ENCODE measurements at regions not wholly inside any gene's neighbourhood (a gene's known extent, or its start where the extent isn't known, plus 50 kb on each side); places are given as distances from the start of the nearest gene placed in this dataset.
"Not testable (repeated sequence)": the region's sequence is repeated elsewhere in the genome, so short reads cannot be mapped to it uniquely, and the experiment has no call there.

DNA sequence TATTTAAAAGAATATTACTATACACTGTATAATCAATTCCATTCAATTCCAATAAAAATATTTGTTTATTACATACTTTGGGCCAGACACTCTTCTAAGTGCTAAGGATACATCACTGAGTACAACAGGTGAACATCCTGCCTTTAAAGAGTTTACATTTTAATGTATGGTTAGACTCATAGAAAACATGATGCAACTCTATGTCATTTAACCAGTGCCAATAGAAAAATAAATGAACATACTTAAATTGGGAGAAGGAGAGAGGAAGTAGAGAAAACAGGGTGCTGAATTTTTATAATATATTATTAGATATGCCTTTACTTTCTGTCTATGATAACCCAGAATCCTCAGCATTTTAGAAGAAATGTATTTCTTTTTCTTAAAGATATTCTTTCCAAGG, 119.2 kb downstream of the TSEN15 start:
- no peak overlapping the region for H3K27ac ChIP-seq
- no peak overlapping the region for H3K4me3 ChIP-seq

DNA sequence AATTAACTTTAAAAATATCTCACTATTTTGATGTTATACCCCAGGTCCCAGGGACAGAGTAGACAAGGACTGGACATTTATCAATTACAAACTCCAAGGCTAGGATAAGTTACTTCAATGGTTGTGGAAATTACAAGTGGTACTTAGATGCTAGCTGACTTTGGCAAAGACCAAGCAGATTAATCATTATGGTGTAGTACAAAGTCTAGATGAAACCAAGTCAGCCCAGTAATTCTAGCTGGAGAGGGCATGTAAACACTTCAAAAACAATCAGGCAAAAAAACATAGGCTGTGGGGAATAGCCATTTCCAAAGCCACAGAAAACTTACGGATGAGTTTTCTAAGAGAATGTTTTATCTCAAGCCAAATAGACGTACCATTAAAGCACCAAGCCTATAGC, 124.5 kb downstream of the TSEN15 start:
- H3K4me3 ChIP-seq = no peak overlapping the region
- no peak overlapping the region for H3K27ac ChIP-seq

DNA sequence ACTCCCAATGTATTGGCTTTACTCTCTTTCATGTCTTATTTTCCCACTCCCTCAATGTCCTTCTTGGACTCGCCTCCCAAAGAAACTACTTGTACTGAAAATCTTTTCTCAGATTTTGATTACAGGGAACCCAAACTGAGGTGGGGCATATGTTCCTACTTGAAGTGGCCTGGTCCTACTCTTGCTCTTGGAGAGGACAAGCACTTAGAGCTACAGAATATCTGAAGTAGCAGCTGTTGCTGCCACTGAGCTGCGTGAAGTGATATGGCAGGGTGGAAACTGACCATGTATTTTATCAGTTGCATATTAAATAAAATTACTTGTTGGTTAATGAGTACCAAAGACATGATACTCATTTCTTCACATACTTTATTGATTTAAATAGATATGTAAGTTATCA, 129.5 kb downstream of the TSEN15 start:
- Histone ChIP-seq H3K27ac (no peak overlapping the region), H3K4me3 (no peak overlapping the region)

DNA sequence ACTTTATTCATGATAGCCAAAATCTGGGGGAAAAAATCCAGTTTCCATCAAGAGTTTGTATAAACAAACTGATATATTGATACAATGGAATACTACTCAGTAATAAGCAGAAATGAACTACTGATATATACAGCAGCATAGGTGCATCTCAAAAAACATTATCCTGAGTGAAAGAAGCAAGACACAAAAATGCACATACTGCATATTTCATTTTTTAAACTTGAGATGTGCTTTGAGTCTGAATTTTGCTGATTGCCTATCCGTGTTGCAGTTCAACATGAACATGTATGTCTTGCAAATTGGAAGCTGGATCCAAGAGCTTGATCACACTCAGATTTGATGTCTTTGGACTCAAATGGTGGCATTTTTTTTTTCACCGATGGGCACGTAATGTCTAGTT, 132.4 kb downstream of the TSEN15 start:
- H3K4me3 ChIP-seq = no peak overlapping the region
- H3K27ac ChIP-seq = no peak overlapping the region

DNA sequence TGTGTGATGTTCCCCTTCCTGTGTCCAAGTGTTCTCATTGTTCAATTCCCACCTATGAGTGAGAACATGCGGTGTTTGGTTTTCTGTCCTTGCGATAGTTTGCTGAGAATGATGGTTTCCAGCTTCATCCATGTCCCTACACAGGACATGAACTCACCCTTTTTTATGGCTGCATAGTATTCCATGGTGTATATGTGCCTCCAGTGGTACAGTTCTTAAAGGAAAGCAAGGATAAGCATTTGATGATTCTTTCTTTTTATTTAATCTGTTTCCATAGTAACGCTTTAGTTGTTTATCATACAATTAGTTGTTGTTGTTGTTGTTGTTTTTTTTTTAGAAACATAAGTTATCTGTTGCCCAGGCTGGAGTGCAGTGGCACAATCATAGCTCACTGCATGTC, 133.1 kb downstream of the TSEN15 start:
- not testable (repeated sequence) for H3K4me3 ChIP-seq, H3K27ac ChIP-seq

DNA sequence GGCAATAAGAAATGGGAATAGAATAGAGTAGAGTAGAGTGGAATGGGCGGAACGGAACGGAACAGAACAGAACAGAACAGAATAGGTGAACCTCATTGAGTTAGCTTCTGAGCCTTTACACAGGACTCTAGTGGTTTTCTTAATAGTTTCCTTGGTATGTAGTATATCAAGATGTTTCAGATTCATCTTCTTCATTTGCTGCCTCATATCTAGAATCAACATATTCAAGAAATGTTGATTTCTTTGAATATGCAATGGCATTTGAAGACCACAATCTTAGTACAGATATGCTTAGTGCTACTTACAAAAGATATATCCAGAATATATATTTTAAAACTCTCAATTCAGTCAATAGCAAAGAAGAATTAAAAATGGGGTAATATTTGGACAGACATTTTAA, 133.8 kb downstream of the TSEN15 start:
- no peak overlapping the region for H3K27ac ChIP-seq

DNA sequence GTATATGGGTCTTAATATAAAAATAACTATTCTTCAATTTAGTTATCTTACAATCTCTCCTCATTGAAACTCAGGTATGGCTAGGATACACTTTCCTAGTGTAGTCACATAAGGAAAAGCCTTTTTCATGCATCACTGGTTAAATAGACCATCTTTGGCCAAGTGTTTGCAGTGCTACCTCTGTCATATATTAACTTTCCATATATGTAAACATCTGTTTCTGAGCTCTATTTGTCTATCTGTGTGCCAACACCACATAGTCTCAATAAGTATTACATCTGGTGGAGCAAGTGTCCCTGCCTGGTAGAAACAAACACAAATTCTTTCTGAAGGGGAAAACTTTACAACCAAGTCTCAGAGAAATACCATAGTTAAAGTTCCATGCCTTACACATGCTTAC, 134.6 kb downstream of the TSEN15 start:
- Histone ChIP-seq H3K27ac (no peak overlapping the region), H3K4me3 (no peak overlapping the region)

More for the DNA sequence above, 133.8 kb downstream of the TSEN15 start:
- H3K4me3 ChIP-seq = no peak overlapping the region

DNA sequence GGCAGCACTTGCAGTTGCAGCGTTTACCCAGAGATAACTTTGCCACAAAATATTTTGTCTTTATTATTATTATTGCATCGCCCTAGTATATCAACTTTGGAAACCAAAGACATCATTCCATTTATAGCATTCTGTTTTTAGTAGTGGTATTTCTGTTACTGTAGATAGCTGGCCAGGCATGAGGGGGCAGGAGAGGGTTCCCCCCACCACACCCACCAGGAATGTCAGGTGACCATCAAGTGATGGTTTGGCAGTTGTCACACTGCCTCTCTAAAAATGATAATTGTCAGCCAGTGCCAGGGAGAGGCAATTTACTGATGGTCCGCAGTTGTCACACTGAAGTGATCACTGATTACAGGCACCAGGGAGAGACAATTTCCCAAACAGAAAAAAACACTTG, 135.6 kb downstream of the TSEN15 start:
- Histone ChIP-seq H3K4me3 (no peak overlapping the region), H3K27ac (no peak overlapping the region)

DNA sequence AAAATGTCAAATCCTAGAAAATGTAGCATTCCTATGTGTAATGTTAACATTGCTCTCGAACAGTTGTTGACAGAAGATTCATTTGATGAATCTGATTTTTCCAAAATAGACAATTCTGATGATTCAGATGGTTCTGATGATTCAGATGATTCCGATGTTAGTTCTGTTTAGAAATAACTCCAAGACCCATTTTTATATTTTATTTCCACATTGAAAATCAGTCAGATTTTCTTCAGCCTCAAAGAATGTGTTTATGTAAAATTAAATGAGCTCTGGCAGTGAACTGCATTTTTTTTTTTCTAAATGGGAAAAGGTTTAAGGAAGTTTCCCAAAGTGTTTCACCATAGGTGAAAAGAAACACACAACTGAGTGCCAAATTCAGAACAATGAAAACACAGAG, 136.5 kb downstream of the TSEN15 start:
- Histone ChIP-seq H3K27ac (peak overlapping the region in 1 of 21 experiments; percentile 32), H3K4me3 (no peak overlapping the region)

DNA sequence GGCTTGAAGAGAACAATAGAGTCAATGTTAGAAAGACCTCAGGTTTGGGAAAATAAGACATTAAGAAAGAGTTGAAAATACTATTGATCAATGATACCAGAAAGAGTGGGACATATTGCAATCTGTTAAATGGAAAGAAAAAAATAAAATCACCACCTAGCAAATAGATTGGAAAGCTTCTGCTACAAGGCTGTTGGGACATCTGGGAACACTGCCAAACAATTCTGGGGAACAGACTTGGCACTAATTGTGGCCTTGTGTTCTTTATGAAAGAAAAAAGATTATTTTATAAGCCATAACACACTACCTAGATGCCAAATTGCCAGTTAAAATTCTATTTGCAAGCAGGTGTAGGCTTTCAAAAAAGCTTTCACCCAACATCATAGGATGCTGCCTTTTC, 137.8 kb downstream of the TSEN15 start:
- H3K4me3 ChIP-seq = no peak overlapping the region
- no peak overlapping the region for H3K27ac ChIP-seq

DNA sequence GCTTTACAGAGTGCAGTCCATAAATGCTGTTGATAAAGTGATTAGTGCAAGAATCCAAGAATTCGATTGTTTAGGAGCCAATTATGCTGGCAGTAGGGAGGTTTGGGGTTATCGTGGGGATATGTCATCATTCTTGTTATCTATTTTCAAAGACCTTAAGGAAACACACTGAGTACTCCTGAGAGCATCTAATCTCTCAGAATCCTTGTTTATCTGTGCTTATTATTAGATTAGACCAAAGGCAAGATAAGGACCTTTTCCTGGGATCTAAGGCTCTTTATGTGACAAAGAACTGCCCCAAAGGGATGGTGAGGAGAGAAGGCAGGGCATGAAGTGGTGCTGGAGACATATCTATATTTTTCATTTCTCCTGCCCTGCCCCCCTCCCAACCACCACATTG, 139.1 kb downstream of the TSEN15 start:
- H3K27ac ChIP-seq = peak overlapping the region in 1 of 21 experiments; percentile 17
- H3K4me3 ChIP-seq = no peak overlapping the region

DNA sequence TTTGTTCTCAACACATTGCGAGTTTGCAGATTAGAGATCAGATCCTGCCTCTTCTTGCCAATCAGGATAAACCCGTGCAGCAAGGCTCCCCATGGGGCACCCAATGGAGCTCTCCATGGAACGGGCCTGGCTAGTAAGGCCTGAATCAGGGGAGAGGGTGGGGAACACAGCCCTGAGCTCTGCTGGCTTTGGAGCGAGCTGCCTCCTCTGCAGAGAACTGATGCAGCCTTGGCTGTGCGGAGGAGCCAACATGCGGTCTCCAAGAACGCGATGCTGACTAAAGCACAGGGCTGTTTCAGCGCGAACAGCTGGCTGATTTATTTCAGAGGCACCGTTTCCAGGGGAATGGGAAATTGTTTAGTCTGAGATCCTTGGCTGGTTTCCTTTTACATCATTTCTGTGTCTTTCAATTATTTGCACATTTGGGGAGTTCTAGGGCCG, 139.7 kb downstream of the TSEN15 start:
- H3K4me3 ChIP-seq = no peak overlapping the region
- peak overlapping the region in 1 of 21 experiments; percentile 17 for H3K27ac ChIP-seq

DNA sequence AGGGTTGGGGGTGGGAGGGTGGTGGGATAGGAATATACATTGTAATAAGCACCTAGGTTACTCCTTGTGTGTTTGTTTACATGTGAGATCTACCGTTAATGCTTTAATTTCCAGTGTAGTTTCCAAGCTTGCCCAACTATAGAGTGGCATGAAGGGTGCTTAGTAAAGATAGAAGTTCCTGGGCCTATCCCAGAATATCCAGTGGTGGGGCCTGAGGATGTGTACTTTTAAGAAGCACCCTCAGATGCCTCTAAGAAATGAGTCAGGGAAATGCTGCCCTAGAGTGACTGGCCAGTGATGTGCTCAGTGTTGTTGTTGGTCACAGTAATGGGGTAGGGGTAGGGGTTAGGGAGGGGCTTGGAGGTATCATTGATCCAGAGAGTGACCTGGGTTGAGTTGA, 141.3 kb downstream of the TSEN15 start:
- Histone ChIP-seq H3K4me3 (no peak overlapping the region), H3K27ac (no peak overlapping the region)

DNA sequence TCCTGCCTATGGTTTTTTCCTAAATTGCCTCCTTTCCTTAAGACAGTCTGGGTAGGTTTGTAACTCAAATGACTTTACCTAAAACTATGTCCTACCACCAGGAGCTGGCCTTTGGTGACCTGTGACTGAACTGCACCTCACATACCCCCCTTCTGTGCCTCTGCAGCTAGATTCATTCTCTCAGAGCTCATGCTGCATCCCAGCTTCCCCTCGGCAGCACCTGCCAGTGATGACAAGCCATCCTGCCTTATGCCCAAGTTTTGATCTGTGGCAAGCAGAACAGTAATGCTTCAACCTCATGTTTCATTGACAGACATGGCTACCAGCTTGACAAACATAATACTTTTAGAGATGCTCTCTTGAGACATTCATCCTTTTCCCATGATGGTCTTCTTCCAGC, 141.9 kb downstream of the TSEN15 start:
- H3K27ac ChIP-seq = no peak overlapping the region
- H3K4me3 ChIP-seq = no peak overlapping the region

DNA sequence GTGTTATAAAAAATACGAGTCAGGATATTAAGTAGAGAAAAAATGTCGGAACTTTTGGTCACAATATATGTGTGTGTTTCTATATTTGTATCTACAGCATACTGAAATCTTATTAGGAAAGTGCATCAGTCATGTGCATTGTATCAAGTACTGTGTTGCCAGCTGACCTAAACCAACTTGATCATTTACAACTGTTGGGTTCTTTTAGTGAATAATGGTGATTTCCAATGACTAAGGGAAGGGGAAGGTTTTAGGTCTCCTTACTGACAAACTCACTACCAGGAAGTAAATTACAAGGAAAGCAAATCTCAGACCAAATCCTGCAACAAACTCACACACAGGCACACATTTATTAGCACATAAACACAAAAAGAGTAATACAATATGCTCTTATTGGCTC, 142.7 kb downstream of the TSEN15 start:
- Histone ChIP-seq H3K4me3 (no peak overlapping the region), H3K27ac (no peak overlapping the region)

DNA sequence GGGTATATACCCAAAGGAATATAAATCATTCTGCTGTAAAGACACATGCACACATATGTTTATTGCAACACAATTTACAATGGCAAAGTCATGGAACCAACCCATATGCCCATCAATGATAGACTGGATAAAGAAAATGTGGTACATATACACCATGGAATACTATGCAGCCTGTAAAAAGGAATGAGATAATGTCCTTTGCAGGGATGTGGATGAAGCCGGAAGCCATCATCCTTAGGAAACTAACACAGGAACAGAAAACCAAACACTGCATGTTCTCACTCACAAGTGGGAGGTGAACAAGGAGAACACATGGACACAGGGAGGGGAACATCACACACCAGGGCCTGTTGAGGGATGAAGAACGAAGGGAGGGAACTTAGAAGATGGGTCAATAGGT, 144.2 kb downstream of the TSEN15 start:
- H3K27ac ChIP-seq, H3K4me3 ChIP-seq: not testable (repeated sequence)

DNA sequence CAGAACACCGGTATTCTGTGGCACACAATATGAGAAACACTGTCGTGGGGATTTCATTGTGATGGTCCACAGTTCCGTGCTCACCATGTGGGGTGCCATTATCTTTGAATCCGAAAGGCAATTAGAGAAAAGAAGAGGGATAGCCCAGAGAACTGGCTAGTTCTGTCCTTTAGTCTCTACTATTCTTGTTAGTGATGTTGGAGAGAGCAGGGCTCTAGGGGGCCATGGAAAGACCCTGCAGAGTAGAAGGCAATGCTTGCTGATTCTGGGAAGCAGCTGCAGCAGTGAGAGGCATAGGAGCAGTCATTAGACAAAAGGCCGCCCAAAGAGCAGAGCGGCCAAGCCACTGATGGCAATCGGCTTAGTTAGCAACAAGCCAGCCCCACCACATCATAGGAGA, 146.3 kb downstream of the TSEN15 start:
- H3K4me3 ChIP-seq = no peak overlapping the region

DNA sequence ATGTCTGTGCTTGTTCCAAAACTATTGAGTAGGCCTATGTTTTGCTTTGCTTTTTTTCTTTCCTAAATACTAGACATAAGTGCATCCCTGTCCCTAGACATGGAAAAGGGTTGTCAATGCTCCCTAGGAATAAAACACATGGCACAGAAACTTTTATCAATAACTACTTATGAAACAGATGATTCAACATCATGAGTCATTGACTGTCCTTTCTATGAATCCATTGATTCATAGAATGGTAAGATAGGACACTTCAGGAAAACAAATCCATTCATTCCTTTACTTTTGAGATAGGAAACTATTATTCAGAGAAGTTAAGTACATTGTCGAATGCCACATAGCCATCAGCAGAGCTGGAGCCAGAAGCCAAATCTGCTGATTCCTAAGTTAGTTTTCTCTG, 147.5 kb downstream of the TSEN15 start:
- Histone ChIP-seq H3K27ac (no peak overlapping the region), H3K4me3 (no peak overlapping the region)

More for the DNA sequence above, 146.3 kb downstream of the TSEN15 start:
- no peak overlapping the region for H3K27ac ChIP-seq

DNA sequence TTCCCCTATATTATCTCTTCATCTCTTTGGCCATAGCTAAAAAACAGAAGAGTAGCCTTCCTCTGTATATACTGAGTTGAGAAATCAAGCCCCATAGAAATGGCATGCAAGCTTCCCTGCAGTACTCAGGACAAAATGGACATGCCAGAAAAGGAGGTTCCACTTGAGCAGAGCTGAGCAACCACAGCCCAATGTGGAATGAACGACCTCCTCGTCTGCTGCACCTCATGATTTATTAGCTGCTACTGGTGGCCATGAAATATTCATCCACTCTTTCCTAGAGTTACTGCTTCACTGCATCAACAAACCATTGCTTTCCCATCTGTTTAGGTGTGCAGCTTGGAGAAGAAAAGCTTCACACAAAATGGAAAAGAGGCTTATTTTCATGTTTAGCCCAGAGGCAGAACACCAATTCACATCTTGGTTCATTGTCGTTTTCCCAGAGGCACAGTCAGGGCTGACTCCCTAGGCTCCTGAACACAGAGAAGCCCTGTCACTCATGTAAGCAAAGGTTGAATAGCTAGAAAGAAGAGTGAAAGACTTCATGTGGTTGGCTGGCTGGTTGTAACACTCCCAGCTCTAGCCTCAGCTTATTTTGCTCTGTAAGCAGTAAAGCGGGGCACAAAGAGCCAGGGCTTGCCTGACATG, 148.0 kb downstream of the TSEN15 start:
- Histone ChIP-seq H3K27ac (no peak overlapping the region), H3K4me3 (no peak overlapping the region)

DNA sequence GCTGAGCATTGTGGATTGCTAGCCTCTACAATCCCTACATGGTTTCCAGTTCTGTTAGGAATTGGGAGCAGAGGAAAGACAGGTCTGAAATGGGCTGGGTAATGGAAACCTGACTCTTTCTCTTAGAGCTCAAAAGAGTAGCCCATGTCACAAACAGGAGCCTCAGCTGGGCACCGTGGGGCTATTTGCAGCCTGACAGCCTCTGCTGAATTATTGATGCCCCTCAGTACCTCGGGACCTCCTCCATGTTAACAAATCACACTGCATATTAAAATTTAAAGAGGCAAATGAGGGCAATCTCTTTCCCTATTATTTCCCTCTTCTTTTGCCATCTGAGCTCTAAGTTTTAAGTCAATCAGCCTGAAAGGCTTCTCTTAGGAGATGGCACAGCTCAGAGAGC, 157.1 kb downstream of the TSEN15 start:
- no peak overlapping the region for H3K4me3 ChIP-seq
- no peak overlapping the region for H3K27ac ChIP-seq

DNA sequence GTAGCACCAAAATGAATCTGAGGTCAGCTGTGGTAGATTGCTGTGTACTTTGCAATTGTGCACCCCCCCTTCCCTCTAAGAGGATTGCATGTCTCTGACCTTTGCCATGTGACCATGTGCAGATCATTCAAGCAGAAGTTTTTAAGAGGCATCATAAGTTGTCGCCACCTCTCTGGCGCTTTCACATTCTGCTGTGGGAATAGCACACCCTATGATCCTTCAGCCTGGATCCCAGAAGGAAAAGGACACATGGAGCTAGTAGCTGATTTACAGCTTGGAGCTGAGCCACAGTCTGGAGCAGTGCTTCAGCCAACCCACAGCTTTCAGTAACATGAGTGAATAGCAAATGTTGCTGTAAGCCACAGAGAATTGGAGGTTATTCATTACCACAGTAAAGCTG, 158.5 kb downstream of the TSEN15 start:
- Histone ChIP-seq H3K27ac (peak overlapping the region in 1 of 21 experiments; percentile 43), H3K4me3 (no peak overlapping the region)

DNA sequence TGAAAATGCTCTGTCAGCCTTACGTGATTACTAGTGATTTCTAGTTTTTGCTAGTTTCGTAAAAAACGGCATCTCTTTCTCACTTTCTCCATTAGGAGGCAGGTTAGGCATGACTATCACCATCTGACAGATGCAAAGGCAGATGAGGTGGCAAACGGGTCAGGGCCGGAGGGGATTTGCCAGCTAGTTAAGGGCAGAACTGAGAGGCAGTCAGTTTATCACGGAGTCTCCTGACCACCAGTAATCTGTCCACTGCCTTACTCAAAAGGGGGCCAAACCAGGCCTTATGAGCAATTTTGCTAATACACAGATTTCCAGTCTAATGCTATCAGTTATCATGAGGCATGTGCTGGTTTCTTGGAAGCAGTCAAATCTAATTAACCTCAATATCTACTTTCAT, 159.3 kb downstream of the TSEN15 start:
- H3K27ac ChIP-seq = no peak overlapping the region
- no peak overlapping the region for H3K4me3 ChIP-seq
